MM.1S (cell line): ENCODE measurements at regions not wholly inside any gene's neighbourhood (a gene's known extent, or its start where the extent isn't known, plus 50 kb on each side); places are given as distances from the start of the nearest gene placed in this dataset.

Experiments
- DNase-seq: peaks from one replicate; pipeline ENCODE4 v3.0.0-alpha.2; 2015
- H2AFZ ChIP-seq: fragments of 300-600 bp; sonication (generic); 2 replicates; pipeline ENCODE4 v1.6.0; 2016; ENCODE audit warnings: antibody characterized with exemption, low read length
- H3F3A ChIP-seq: fragments of 300-600 bp; sonication (generic); 2 replicates; pipeline ENCODE4 v1.6.1; 2016; ENCODE audit warnings: mild to moderate bottlenecking, antibody characterized with exemption, low read length, moderate library complexity, mixed read lengths; ENCODE audit not compliant: insufficient read depth
- H3K27ac ChIP-seq: fragments of 300-600 bp; sonication (generic); 2 replicates; pipeline ENCODE4 v1.5.1; 2016; ENCODE audit warnings: mild to moderate bottlenecking, low read length
- H3K27me3 ChIP-seq: fragments of 300-600 bp; sonication (generic); replicated peaks from 2 replicates; pipeline ENCODE4 v1.6.0; 2016; ENCODE audit warnings: low read length; ENCODE audit not compliant: insufficient read depth
- H3K36me3 ChIP-seq: fragments of 300-600 bp; sonication (generic); replicated peaks from 2 replicates; pipeline ENCODE4 v1.6.1; 2016; ENCODE audit warnings: mild to moderate bottlenecking, low read length, mixed read lengths; ENCODE audit not compliant: insufficient read depth
- H3K4me1 ChIP-seq: fragments of 300-600 bp; sonication (generic); 2 replicates; pipeline ENCODE4 v1.6.1; 2016; ENCODE audit warnings: low read length, mixed read lengths
- H3K4me2 ChIP-seq: fragments of 300-600 bp; sonication (generic); 2 replicates; pipeline ENCODE4 v1.6.0; 2016; ENCODE audit warnings: low read depth, low read length
- H3K4me3 ChIP-seq: fragments of 300-600 bp; sonication (generic); 2 replicates; pipeline ENCODE4 v1.5.1; 2016; ENCODE audit warnings: low read length, mixed read lengths
- H3K79me2 ChIP-seq: fragments of 300-600 bp; sonication (generic); 2 replicates; pipeline ENCODE4 v1.6.1; 2016; ENCODE audit warnings: mixed run types, low read length, mixed read lengths
- H3K9ac ChIP-seq: fragments of 300-600 bp; sonication (generic); 2 replicates; pipeline ENCODE4 v1.6.1; 2016; ENCODE audit warnings: low read length, mixed read lengths
- H3K9me2 ChIP-seq: fragments of 300-600 bp; sonication (generic); replicated peaks from 2 replicates; pipeline ENCODE4 v1.6.1; 2016; ENCODE audit warnings: mild to moderate bottlenecking, low read length, mixed read lengths; ENCODE audit not compliant: insufficient read depth
- H3K9me3 ChIP-seq: fragments of 300-600 bp; sonication (generic); replicated peaks from 2 replicates; pipeline ENCODE4 v1.6.1; 2016; ENCODE audit warnings: mild to moderate bottlenecking, low read length, mixed read lengths; ENCODE audit not compliant: insufficient read depth
- H4K20me1 ChIP-seq: fragments of 300-600 bp; sonication (generic); 2 replicates; pipeline ENCODE4 v1.6.1; 2016; ENCODE audit warnings: mild to moderate bottlenecking, low read length, moderate library complexity, mixed read lengths; ENCODE audit not compliant: insufficient read depth
- EZH2 ChIP-seq: fragments of 300-600 bp; sonication (generic); optimal IDR thresholded peaks from 2 replicates; pipeline ENCODE3; 2017; ENCODE audit warnings: low read depth, mild to moderate bottlenecking, antibody characterized with exemption, low read length, mixed read lengths
- EZH2phosphoT487 ChIP-seq: fragments of 300-600 bp; sonication (generic); IDR thresholded peaks from 2 replicates; pipeline ENCODE4 v1.6.1; 2018; ENCODE audit warnings: antibody characterized with exemption, low read length
- TF ChIP-seq, protein P1 (sequence below): fragments of 300-600 bp; sonication (generic); IDR thresholded peaks from 2 replicates; pipeline ENCODE4 v1.5.1; 2016; ENCODE audit warnings: antibody characterized with exemption, low read length, mixed read lengths

DNA sequence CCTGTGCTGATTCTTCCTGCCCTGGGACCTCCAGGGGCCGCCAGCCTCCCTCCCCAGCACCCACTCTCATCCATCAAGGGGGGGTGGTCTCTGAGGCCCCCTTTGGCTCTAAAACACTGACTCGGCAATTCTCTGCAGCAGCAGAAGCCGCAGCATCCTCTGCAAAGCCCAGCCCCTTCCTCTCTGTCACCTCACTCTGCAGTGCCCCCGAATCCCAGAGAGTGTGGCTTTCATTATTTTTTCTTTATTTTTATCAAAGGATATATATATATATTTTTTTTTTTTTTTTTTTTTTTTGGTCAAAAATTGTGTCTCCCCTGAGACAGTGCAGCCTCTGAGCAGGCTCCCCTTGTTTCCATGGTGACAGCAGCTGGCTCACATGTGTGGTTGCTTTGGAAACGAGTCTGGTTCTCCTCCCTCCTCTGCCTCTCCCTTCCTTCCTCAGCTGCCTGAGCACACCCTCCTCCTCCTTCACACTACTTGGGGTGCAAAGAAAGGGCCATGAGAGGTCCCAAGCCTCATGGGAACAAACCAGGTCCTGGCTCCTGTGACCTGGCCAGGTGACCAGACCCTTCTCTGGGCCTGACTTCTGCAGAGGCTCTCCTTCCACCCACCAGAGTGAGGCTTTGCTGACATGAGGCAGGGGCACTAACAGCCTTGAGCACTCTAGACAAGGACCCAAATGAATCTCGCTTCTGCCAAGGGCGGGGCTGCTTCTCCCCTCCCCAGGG is 100.5 kb downstream of the LRRC74A start:
- Histone ChIP-seq H3K4me1 (peaks cover 5% of the 10 kb centered on the region; the same call in 1 of the 2 replicates), H3K27me3 (no peaks in the 10 kb centered on the region), H3K36me3 (no peaks in the 10 kb centered on the region), H4K20me1 (no peaks in the 10 kb centered on the region), H3K79me2 (no peaks in the 10 kb centered on the region), H3K9ac (no peak overlapping the region), H3K9me3 (no peaks in the 10 kb centered on the region), H3K27ac (no peak overlapping the region), H3K4me3 (no peak overlapping the region), H3F3A (no peaks in the 10 kb centered on the region), H2AFZ (no peak overlapping the region), H3K9me2 (no peaks in the 10 kb centered on the region), H3K4me2 (no peak overlapping the region)
- TF ChIP-seq EZH2phosphoT487 (no peak), EZH2 (no peak)
- TF ChIP-seq, protein P1, sequence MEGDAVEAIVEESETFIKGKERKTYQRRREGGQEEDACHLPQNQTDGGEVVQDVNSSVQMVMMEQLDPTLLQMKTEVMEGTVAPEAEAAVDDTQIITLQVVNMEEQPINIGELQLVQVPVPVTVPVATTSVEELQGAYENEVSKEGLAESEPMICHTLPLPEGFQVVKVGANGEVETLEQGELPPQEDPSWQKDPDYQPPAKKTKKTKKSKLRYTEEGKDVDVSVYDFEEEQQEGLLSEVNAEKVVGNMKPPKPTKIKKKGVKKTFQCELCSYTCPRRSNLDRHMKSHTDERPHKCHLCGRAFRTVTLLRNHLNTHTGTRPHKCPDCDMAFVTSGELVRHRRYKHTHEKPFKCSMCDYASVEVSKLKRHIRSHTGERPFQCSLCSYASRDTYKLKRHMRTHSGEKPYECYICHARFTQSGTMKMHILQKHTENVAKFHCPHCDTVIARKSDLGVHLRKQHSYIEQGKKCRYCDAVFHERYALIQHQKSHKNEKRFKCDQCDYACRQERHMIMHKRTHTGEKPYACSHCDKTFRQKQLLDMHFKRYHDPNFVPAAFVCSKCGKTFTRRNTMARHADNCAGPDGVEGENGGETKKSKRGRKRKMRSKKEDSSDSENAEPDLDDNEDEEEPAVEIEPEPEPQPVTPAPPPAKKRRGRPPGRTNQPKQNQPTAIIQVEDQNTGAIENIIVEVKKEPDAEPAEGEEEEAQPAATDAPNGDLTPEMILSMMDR = no peak
- peak; percentile 39 for DNase-seq

DNA sequence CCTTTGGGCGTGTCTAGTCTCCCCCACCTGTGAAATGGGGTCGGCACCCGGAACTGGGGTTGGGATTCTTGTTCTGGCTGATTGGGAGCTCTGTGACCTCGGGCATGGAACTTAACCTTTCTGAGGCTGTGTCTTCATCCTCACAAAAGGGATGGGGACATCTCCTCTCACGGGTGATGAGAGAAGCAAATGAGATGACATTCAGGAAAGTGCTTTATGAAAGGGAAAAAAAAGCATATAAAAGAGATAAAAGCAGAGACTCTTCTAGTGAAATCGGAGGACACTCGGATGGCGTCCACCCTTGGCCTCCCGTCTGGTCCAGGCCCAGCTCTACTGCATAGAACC is 98.9 kb downstream of the LRRC74A start:
- H3K4me1 ChIP-seq = peaks cover 5% of the 10 kb centered on the region; the same call in 1 of the 2 replicates
- no peaks in the 10 kb centered on the region for H3K9me2 ChIP-seq
- H3K4me3 ChIP-seq = no peak overlapping the region
- no peak overlapping the region for H2AFZ ChIP-seq
- no peak for DNase-seq
- H3K27me3 ChIP-seq = no peaks in the 10 kb centered on the region
- H3K27ac ChIP-seq = no peak overlapping the region
- no peaks in the 10 kb centered on the region for H3F3A ChIP-seq
- H3K9me3 ChIP-seq = no peaks in the 10 kb centered on the region
- no peak overlapping the region for H3K9ac ChIP-seq
- TF ChIP-seq, protein P1 = no peak
- H4K20me1 ChIP-seq = no peaks in the 10 kb centered on the region
- H3K4me2 ChIP-seq = no peak overlapping the region
- H3K36me3 ChIP-seq = no peaks in the 10 kb centered on the region
- H3K79me2 ChIP-seq = no peaks in the 10 kb centered on the region

DNA sequence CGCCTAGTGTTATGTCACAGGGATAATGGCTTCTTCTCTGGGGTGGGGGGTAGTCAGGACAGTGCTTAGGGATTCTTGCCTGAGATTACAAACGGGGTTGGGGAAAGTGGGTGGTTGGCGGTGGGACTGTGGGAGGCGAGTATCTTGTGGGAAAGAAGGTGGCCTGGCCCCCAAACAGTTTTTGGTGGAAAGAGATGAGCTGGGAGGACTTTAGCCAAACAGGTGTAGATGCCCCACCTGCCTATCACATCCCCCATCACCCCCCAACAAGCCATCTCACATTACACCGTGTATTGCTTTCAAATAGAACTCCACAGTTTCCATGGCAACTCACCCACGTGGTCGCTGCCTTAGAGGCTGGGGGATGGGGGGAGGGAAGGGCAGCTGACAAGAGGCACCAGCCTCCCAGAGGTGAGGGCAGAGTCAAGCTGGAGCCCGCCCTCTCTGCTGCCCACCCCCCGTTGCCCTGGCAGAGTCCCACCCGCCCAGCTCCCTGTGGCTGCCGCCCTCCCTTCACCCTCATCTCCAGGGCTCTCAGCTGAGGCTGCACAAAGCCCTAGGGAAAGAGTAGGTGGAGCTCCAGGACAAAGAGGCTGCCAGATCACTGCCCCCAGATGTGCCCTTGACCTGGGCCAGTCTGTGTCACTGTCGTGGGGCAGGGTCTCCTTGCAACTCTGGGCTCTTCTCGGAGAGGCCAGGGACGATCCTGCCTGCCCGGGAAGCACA is 98.3 kb downstream of the LRRC74A start:
- Histone ChIP-seq H4K20me1 (no peaks in the 10 kb centered on the region), H3K36me3 (no peaks in the 10 kb centered on the region), H3K4me1 (peaks cover 5% of the 10 kb centered on the region; the same call in 1 of the 2 replicates), H3K79me2 (no peaks in the 10 kb centered on the region), H3F3A (no peaks in the 10 kb centered on the region), H2AFZ (no peak overlapping the region), H3K27me3 (no peaks in the 10 kb centered on the region), H3K4me2 (no peak overlapping the region), H3K27ac (no peak overlapping the region), H3K9me3 (no peaks in the 10 kb centered on the region), H3K9ac (no peak overlapping the region), H3K4me3 (no peak overlapping the region), H3K9me2 (no peaks in the 10 kb centered on the region)
- no peak for DNase-seq
- TF ChIP-seq EZH2phosphoT487 (no peak), EZH2 (no peak)
- TF ChIP-seq, protein P1 = no peak
